Dermis blood vessel endothelial cell (primary cell): ENCODE measurements at regions not wholly inside any gene's neighbourhood (a gene's known extent, or its start where the extent isn't known, plus 50 kb on each side); places are given as distances from the start of the nearest gene placed in this dataset.
A peak's percentile ranks its signal among the peaks of the same experiment; 100 is the strongest.
"Not testable (repeated sequence)": the region's sequence is repeated elsewhere in the genome, so short reads cannot be mapped to it uniquely, and the experiment has no call there.

Experiments used
- DNase-seq: peaks from one replicate; pipeline ENCODE4 v3.0.0; 2010

GRCh38 chr12:18008642-18009041, 81.4 kb downstream of the RERGL start:
- DNase-seq: no peak

DNA sequence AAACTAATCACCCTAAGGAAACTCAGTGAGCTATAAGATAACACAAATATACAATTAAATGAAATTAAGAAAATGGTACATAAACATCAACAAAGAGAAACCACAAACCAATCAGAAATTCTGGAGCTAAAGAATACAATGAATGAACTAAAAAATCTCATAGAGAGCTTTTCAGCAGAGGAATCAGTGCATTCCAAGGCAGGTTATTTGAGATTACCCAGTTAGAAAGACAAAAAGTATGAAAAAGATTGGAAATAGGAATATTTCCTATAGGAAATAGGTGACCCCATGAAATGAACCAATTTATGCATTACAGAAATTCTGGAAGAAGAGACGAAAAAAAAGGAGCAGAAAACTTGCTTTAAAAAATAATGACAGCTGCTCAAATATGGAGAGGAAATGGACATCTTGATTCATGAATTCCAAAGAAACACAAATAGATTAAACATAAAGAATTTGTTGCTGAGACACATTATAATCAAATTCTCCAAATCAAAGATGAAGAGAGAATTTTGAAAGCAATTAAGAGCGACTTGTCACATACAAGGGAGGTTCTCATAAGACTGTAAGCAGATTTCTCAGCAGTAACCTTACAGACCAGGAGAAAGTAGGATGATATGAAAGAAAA, 90.7 kb downstream of the RERGL start:
- DNase-seq: no peak

DNA sequence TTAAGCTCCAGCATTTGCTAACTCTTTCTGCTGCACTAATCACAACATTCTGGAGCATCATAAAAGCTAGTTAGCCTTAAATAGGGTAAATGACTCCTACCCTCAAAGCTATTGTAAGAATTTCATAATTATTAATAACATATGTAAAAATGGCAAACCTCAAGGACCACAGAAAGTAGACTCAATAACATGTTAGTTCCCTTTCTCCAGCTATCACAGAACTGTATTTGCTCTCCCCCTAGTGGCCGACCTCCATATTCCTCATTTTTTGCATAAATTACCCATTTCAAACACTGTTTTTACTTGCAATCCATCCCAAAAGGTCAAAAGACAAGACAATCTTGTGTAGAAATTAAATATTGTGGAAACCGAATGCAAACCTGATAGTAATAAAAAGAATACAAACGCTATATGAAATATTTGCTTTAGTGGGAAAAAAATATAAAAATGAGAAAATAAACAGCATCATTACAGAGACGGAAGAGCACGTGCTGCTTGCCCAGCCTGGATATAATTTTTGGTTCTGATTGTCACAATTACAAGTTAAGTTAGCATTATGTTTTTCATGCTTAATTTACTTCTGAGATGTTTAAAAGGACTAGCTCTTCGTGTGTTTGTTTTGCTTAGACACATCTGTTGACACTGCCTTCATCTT, 97.9 kb downstream of the RERGL start:
- peak; percentile 68 for DNase-seq

GRCh38 chr12:17982556-17982955, 107.4 kb downstream of the RERGL start:
- no peak for DNase-seq

- peak; percentile 42 for DNase-seq
These were observed 113.8 kb downstream of the RERGL start for GRCh38 chr12:17976202-17976601.

DNA sequence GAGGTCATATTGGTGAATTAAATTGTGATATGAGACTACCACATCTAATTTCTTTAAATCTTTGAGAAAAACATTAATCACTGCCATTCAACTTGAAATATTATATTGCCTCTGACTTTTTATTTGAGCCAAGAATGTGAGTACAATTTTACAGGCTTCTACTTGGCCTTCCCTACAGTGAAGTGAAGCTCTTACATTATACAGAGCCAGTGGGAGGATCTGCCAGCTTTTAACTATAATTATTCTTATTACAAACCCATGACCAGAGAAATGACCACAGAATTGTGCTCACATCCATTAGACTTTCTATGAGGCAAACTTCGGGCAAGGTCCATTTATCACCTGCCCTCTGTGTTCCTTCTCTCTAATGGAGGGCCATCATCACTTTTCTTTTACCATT, 114.2 kb downstream of the RERGL start:
- no peak for DNase-seq

- DNase-seq: no peak
These were observed 114.8 kb downstream of the RERGL start for GRCh38 chr12:17975239-17975638.

DNA sequence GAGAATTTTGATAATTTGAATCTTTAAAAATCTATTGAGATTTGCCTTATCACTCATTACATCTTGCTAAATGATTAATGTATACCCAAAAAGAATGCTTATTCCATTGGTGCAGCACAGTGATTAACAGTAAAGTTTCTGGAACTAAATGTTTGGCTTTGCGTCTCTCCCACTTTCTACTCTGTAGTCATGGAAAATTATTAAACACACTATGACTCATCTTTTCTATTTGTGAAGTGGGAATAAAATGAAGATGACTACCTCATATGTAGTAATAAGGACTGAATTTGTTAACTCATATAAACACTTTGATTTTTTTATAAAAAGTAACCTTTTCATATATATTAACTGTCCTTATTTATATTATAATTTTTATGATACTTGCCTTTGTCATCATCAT, 118.1 kb downstream of the RERGL start:
- no peak for DNase-seq

DNA sequence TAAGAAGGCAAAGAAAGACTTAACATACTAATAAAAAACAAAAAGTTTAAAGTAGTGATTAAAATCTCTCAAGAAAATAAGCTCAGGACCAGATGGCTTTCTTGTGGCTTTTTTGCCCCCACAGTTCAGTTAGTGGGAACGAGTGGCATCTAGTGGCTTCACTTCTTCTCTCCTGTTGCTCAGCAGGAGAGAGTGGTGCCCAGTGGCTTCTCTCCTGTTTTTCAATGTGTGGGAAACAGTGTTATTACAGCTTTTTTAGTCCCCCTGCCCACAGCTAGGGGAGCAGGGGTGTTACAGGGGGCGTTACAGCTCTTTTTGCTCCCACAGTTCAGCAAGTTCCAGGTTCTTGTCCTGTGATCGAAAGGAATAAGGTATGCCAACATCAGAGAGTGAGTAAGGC, 135.2 kb downstream of the RERGL start:
- peak; percentile 12 for DNase-seq

DNA sequence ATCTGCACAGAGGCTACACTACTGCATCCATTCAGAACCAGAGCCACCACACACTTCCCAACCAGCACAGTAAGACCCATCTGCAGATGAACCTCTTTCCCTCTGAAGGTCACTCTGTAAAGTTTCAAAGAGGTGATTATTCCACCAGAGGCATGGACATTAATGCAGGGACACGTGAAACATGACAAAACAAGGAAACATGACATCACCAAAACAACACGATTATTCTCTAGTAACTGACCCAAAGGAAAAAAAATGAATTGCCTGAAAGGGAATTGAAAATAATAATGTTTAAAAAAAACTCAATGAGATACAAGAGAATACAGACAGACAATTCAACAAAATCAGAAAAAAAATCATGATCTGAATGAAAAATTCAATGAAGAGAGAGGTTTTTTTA, 139.1 kb downstream of the RERGL start:
- DNase-seq: peak; percentile 6

- no peak for DNase-seq
These were observed 140.3 kb downstream of the RERGL start for GRCh38 chr12:17949558-17950141.

DNA sequence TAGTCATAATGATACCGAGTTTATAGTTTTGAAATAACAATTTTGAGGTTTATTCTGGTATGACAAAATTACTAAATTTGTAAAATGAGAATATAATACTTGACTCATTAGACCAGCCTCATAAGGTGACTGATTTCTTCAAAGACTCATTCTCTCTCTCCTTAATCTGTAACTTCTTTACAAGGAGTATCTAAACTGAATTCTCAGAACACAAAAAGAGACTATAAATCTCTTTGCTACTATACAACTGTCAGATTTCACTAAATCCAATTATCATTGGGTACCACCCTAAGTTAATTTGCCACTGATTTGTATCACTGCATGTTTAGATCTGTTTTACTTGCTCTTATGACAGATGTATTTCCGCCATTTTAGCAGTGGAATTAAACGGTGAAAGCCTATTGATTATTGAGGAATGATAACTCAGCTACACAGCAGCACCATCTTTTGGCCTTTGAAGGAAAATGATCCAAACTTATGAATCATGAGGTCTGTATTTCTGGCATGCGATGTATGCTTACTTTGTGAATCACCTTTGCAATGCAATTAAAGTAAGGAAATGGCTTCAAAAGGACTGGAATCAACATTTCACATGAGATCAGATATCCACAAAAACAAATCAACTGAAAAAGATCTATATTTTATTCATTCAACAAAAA, 161.2 kb downstream of the RERGL start:
- peak; percentile 92 for DNase-seq

DNA sequence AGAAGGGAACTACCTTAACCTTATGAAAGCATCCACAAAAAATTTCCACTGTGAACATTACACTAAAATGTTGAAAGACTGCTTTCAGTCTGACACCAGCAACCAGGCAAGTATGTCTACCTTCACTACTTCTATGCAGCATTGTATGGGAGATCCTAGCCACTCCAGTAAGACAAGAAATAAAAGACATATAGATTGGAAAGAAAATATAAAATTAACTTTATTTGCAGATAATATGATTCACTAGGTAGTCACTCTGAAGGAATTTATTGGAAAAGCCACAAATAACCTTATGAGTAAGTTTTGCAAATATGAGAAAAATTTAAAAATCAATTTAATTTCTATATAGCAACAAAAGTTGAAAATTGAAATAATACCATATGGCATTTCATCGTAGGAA, 172.0 kb downstream of the RERGL start:
- DNase-seq: no peak

DNA sequence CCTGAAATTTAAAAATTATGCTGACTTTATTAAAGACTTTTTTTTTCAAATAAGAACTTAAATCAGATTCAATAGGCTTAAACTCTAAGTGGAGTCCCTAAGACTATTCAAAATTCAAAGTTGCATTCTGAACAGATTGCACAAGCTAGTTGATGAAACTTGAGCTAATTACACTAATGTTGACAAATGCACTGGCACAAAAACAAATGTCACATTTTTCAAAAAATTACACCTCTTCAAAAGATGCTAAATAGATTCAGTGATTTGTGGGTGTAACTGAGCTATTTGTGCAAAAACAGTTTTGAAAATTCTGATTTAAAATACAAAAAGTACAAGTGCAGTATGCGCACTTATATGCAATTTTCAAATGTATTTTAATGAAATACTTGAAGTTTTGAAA, 205.4 kb downstream of the RERGL start:
- no peak for DNase-seq

DNA sequence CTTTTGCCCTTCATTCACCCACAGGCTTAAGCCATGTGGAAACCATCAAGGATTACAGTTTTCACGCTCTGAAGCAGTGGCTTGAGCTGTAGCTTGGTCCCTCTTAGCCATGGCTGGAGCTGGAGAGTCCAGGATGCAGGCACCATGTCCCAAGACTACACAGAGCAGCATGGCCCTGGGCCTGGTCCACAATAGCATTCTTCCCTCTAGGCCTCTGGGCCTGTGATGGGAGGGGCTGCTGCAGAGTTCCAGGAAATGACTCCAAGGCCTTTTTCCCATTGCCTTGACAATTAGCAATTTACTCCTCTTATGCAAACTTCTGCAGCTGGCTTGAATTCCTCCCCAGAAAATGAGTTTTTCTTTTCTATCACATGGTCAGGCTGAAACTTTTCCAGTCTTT, 211.3 kb downstream of the RERGL start:
- DNase-seq: no peak

GRCh38 chr12:17875230-17875629, 214.8 kb downstream of the RERGL start:
- no peak for DNase-seq

DNA sequence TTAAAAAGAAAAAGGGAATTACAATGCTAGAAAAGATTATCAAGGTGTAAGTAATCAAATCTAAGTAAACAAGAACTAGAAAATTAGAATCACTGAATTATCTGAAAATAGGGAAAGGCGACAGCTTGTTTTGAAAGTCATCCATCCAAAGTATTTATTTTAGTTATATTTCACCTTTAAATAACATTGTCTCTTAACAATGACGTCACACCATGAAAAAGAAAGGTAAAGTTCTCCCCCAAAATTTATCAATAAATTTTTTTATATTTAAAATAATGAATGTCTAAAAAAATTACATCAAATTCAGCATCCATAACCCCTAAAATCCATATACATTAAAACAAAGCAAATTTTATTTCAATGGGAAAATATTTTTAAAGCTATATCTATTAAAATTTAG, 223.2 kb downstream of the RERGL start:
- DNase-seq: no peak

DNA sequence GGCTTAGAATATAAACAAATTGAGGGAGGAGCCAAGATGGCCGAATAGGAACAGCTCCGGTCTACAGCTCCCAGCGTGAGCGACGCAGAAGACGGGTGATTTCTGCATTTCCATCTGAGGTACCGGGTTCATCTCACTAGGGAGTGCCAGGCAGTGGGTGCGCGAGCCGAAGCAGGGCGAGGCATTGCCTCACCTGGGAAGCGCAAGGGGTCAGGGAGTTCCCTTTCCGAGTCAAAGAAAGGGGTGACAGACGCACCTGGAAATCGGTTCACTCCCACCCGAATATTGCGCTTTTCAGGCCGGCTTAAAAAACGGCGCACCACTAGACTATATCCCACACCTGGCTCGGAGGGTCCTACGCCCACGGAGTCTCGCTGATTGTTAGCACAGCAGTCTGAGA, 234.4 kb downstream of the RERGL start:
- not testable (repeated sequence) for DNase-seq

- no peak for DNase-seq
These were observed 236.9 kb downstream of the RERGL start for GRCh38 chr12:17853054-17853453.

DNA sequence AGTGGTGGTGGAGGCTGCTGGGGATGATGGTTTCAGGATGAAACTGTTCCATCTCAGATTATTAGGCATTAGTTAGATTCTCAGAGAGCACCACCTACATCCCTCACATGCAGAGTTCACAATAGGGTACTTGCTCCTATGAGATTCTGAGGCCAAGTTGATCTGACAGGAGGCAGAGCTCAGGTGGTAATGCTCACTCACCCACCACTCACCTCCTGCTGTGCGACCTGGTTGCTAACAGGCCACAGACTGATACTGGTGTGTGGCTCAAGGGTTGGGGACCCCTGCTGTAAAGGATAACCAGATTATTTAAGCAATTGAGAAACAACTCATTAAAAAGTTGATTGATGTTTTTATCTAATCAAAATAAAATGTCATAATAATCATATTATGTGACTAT, 248.5 kb downstream of the RERGL start:
- DNase-seq: no peak

- DNase-seq: no peak
These were observed 260.2 kb downstream of the RERGL start for GRCh38 chr12:17829813-17830212.

DNA sequence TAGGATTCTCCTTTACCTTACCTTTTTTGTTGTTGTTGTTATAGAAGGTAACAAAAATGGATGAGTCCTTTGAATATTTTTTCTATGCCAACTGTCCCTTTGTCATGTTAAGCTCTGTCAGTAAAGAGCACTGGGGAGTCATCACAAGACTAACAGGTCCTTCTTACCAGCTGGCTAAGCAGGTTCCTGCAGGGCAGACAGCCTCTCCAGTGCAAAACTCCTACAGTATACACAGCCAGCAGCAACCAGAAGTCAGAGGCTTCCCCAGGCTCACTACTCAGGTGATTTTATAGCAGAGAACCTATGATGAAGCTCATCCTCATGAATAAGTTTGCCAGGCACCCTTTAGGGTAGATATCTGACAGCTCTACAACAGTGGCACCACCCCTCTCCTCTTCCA, 271.1 kb downstream of the RERGL start:
- DNase-seq: no peak

- no peak for DNase-seq
These were observed 279.6 kb downstream of the RERGL start for GRCh38 chr12:17810399-17810798.

DNA sequence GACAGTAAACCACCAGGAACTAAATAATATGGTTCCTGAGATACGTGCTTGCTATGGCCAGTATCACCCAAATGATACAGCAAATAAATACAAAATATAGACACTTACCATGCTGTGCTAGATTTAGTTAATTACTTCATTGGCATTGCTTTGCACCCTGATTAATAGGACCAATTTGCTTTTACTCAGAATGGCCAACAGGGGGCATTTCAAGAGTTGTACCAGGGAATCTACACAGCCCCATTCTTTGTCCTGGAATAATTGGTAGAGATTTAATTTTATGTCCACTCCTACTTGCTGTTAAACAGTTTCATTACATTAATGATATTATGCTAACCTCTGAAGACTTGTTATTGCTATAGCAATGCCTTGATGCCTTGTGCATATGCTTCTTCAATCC, 280.8 kb downstream of the RERGL start:
- DNase-seq: no peak
